Astrocyte (in vitro differentiated cells and primary cell): ENCODE measurements at regions not wholly inside any gene's neighbourhood (a gene's known extent, or its start where the extent isn't known, plus 50 kb on each side); places are given as distances from the start of the nearest gene placed in this dataset.

Experiments used
- EZH2 ChIP-seq: IDR thresholded peaks from 2 replicates; pipeline ENCODE4 v1.6.1; 2012; ENCODE audit warnings: mild to moderate bottlenecking, low read length, inconsistent platforms; ENCODE audit not compliant: insufficient read depth
- TF ChIP-seq, protein P1 (sequence below): IDR thresholded peaks from 2 replicates; pipeline ENCODE4 v1.5.1; 2011; ENCODE audit warnings: low read depth, mild to moderate bottlenecking, inconsistent platforms, low read length, moderate library complexity; ENCODE audit not compliant: insufficient read depth

DNA sequence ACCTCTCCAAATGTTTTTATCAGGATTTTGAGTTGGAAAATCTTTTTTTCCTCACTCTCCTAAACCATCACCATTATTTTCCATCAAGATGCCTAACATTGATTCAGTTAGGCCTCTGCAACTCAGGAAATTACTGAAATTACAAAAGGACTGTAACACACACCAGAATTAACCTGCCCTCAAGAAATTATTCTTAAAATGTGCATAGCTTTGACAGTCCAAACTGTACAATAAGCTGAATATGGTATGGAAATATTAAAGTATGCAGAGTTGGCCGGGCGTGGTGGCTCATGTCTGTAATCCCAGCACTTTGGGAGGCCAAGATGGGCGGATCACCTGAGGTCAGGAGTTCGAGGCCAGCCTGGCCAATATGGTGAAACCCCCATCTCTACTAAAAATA lies 50.2 kb upstream of the PHLPP1 start:
- TF ChIP-seq, protein P1, sequence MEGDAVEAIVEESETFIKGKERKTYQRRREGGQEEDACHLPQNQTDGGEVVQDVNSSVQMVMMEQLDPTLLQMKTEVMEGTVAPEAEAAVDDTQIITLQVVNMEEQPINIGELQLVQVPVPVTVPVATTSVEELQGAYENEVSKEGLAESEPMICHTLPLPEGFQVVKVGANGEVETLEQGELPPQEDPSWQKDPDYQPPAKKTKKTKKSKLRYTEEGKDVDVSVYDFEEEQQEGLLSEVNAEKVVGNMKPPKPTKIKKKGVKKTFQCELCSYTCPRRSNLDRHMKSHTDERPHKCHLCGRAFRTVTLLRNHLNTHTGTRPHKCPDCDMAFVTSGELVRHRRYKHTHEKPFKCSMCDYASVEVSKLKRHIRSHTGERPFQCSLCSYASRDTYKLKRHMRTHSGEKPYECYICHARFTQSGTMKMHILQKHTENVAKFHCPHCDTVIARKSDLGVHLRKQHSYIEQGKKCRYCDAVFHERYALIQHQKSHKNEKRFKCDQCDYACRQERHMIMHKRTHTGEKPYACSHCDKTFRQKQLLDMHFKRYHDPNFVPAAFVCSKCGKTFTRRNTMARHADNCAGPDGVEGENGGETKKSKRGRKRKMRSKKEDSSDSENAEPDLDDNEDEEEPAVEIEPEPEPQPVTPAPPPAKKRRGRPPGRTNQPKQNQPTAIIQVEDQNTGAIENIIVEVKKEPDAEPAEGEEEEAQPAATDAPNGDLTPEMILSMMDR: no peak
- TF ChIP-seq EZH2: no peak
